ENCODE measurements at regions not wholly inside any gene's neighbourhood (a gene's known extent, or its start where the extent isn't known, plus 50 kb on each side); places are given as distances from the start of the nearest gene placed in this dataset.
A peak's percentile ranks its signal among the peaks of the same experiment; 100 is the strongest.

- no peaks in the 10 kb centered on the region for H3K9me3 ChIP-seq (ENCODE audit: control insufficient read depth in 2 of 2, insufficient read depth in 1 of 2, low read length in 1 of 2)
- H3K4me3 ChIP-seq (ENCODE audit: low read length in 2 of 2), result no peak overlapping the region
- 86% methylated on average over 1 of the region's 1 CpG for WGBS
- no peaks in the 10 kb centered on the region for H3K27me3 ChIP-seq (ENCODE audit: control insufficient read depth in 2 of 2, insufficient read depth in 1 of 2, low read length in 1 of 2)
- no peaks in the 10 kb centered on the region for H3K36me3 ChIP-seq (ENCODE audit: control insufficient read depth in 2 of 2, insufficient read depth in 2 of 2, low read length in 1 of 2)
- no peak for DNase-seq (ENCODE audit: low read depth in 6 of 9, low spot score in 9 of 9)
- H3K4me1 ChIP-seq (ENCODE audit: control insufficient read depth in 2 of 2, insufficient read depth in 2 of 2, low read length in 2 of 2), result no peaks in the 10 kb centered on the region
- no peak overlapping the region for H3K27ac ChIP-seq (ENCODE audit: low read depth in 1 of 2, low read length in 1 of 2)
Measured at GRCh38 chr11:23711981-23712380, 784.9 kb upstream of the LUZP2 start.

- Histone ChIP-seq H3K27me3 (ENCODE audit: control insufficient read depth in 2 of 2, insufficient read depth in 1 of 2, low read length in 1 of 2) (no peaks in the 10 kb centered on the region), H3K36me3 (ENCODE audit: control insufficient read depth in 2 of 2, insufficient read depth in 2 of 2, low read length in 1 of 2) (no peaks in the 10 kb centered on the region), H3K4me1 (ENCODE audit: control insufficient read depth in 2 of 2, insufficient read depth in 2 of 2, low read length in 2 of 2) (no peaks in the 10 kb centered on the region), H3K27ac (ENCODE audit: low read depth in 1 of 2, low read length in 1 of 2) (no peak overlapping the region), H3K4me3 (ENCODE audit: low read length in 2 of 2) (no peak overlapping the region), H3K9me3 (ENCODE audit: control insufficient read depth in 2 of 2, insufficient read depth in 1 of 2, low read length in 1 of 2) (peaks cover 0 to 5% of the 10 kb centered on the region in 2 donors)
- 97% methylated on average over 3 of the region's 3 CpGs for WGBS
- DNase-seq (ENCODE audit: low read depth in 6 of 9, low spot score in 9 of 9), result no peak
Measured at GRCh38 chr11:23719016-23719415, 777.8 kb upstream of the LUZP2 start.

GRCh38 chr11:23723861-23724260 is 773.0 kb upstream of the LUZP2 start:
- Histone ChIP-seq H3K4me3 (ENCODE audit: low read length in 2 of 2) (no peak overlapping the region), H3K27me3 (ENCODE audit: control insufficient read depth in 2 of 2, insufficient read depth in 1 of 2, low read length in 1 of 2) (no peaks in the 10 kb centered on the region), H3K9me3 (ENCODE audit: control insufficient read depth in 2 of 2, insufficient read depth in 1 of 2, low read length in 1 of 2) (no peaks in the 10 kb centered on the region), H3K4me1 (ENCODE audit: control insufficient read depth in 2 of 2, insufficient read depth in 2 of 2, low read length in 2 of 2) (no peaks in the 10 kb centered on the region), H3K27ac (ENCODE audit: low read depth in 1 of 2, low read length in 1 of 2) (no peak overlapping the region), H3K36me3 (ENCODE audit: control insufficient read depth in 2 of 2, insufficient read depth in 2 of 2, low read length in 1 of 2) (no peaks in the 10 kb centered on the region)
- WGBS, result 95% methylated on average over 1 of the region's 1 CpG
- DNase-seq (ENCODE audit: low read depth in 6 of 9, low spot score in 9 of 9), result no peak

- H3K36me3 ChIP-seq (ENCODE audit: control insufficient read depth in 2 of 2, insufficient read depth in 2 of 2, low read length in 1 of 2), result no peaks in the 10 kb centered on the region
- peaks cover 0 to 4% of the 10 kb centered on the region in 2 donors for H3K9me3 ChIP-seq (ENCODE audit: control insufficient read depth in 2 of 2, insufficient read depth in 1 of 2, low read length in 1 of 2)
- 94% methylated on average over 5 of the region's 5 CpGs for WGBS
- no peaks in the 10 kb centered on the region for H3K4me1 ChIP-seq (ENCODE audit: control insufficient read depth in 2 of 2, insufficient read depth in 2 of 2, low read length in 2 of 2)
- H3K4me3 ChIP-seq (ENCODE audit: low read length in 2 of 2), result no peak overlapping the region
- H3K27ac ChIP-seq (ENCODE audit: low read depth in 1 of 2, low read length in 1 of 2), result no peak overlapping the region
- H3K27me3 ChIP-seq (ENCODE audit: control insufficient read depth in 2 of 2, insufficient read depth in 1 of 2, low read length in 1 of 2), result no peaks in the 10 kb centered on the region
- no peak for DNase-seq (ENCODE audit: low read depth in 6 of 9, low spot score in 9 of 9)
Measured at GRCh38 chr11:23725752-23726151, 771.1 kb upstream of the LUZP2 start.

- no peak overlapping the region for H3K27ac ChIP-seq (ENCODE audit: low read depth in 1 of 2, low read length in 1 of 2)
- H3K36me3 ChIP-seq (ENCODE audit: control insufficient read depth in 2 of 2, insufficient read depth in 2 of 2, low read length in 1 of 2), result no peaks in the 10 kb centered on the region
- H3K4me3 ChIP-seq (ENCODE audit: low read length in 2 of 2), result no peak overlapping the region
- H3K4me1 ChIP-seq (ENCODE audit: control insufficient read depth in 2 of 2, insufficient read depth in 2 of 2, low read length in 2 of 2), result no peaks in the 10 kb centered on the region
- H3K9me3 ChIP-seq (ENCODE audit: control insufficient read depth in 2 of 2, insufficient read depth in 1 of 2, low read length in 1 of 2), result peaks cover 0 to 4% of the 10 kb centered on the region in 2 donors
- DNase-seq (ENCODE audit: low read depth in 6 of 9, low spot score in 9 of 9), result no peak
- no peaks in the 10 kb centered on the region for H3K27me3 ChIP-seq (ENCODE audit: control insufficient read depth in 2 of 2, insufficient read depth in 1 of 2, low read length in 1 of 2)
Measured at GRCh38 chr11:23727387-23727786, 769.5 kb upstream of the LUZP2 start.

GRCh38 chr11:23727794-23728193 is 769.1 kb upstream of the LUZP2 start:
- H3K27ac ChIP-seq (ENCODE audit: low read depth in 1 of 2, low read length in 1 of 2), result no peak overlapping the region
- no peaks in the 10 kb centered on the region for H3K4me1 ChIP-seq (ENCODE audit: control insufficient read depth in 2 of 2, insufficient read depth in 2 of 2, low read length in 2 of 2)
- 93% methylated on average over 2 of the region's 2 CpGs for WGBS
- H3K27me3 ChIP-seq (ENCODE audit: control insufficient read depth in 2 of 2, insufficient read depth in 1 of 2, low read length in 1 of 2), result no peaks in the 10 kb centered on the region
- H3K9me3 ChIP-seq (ENCODE audit: control insufficient read depth in 2 of 2, insufficient read depth in 1 of 2, low read length in 1 of 2), result peaks cover 0 to 4% of the 10 kb centered on the region in 2 donors
- H3K36me3 ChIP-seq (ENCODE audit: control insufficient read depth in 2 of 2, insufficient read depth in 2 of 2, low read length in 1 of 2), result no peaks in the 10 kb centered on the region
- H3K4me3 ChIP-seq (ENCODE audit: low read length in 2 of 2), result no peak overlapping the region
- DNase-seq (ENCODE audit: low read depth in 6 of 9, low spot score in 9 of 9), result peak in 2 of 9 donors; percentile 1 to 19

- H3K9me3 ChIP-seq (ENCODE audit: control insufficient read depth in 2 of 2, insufficient read depth in 1 of 2, low read length in 1 of 2), result peaks cover 0 to 4% of the 10 kb centered on the region in 2 donors
- H3K36me3 ChIP-seq (ENCODE audit: control insufficient read depth in 2 of 2, insufficient read depth in 2 of 2, low read length in 1 of 2), result no peaks in the 10 kb centered on the region
- no peak for DNase-seq (ENCODE audit: low read depth in 6 of 9, low spot score in 9 of 9)
- H3K27ac ChIP-seq (ENCODE audit: low read depth in 1 of 2, low read length in 1 of 2), result no peak overlapping the region
- 91% methylated on average over 1 of the region's 1 CpG for WGBS
- no peaks in the 10 kb centered on the region for H3K27me3 ChIP-seq (ENCODE audit: control insufficient read depth in 2 of 2, insufficient read depth in 1 of 2, low read length in 1 of 2)
- H3K4me1 ChIP-seq (ENCODE audit: control insufficient read depth in 2 of 2, insufficient read depth in 2 of 2, low read length in 2 of 2), result no peaks in the 10 kb centered on the region
- H3K4me3 ChIP-seq (ENCODE audit: low read length in 2 of 2), result no peak overlapping the region
Measured at GRCh38 chr11:23729088-23729487, 767.8 kb upstream of the LUZP2 start.

GRCh38 chr11:23730307-23730998 is 766.4 kb upstream of the LUZP2 start:
- Histone ChIP-seq H3K27ac (ENCODE audit: low read depth in 1 of 2, low read length in 1 of 2) (no peak overlapping the region), H3K27me3 (ENCODE audit: control insufficient read depth in 2 of 2, insufficient read depth in 1 of 2, low read length in 1 of 2) (no peaks in the 10 kb centered on the region), H3K9me3 (ENCODE audit: control insufficient read depth in 2 of 2, insufficient read depth in 1 of 2, low read length in 1 of 2) (peaks cover 0 to 4% of the 10 kb centered on the region in 2 donors), H3K4me1 (ENCODE audit: control insufficient read depth in 2 of 2, insufficient read depth in 2 of 2, low read length in 2 of 2) (no peaks in the 10 kb centered on the region), H3K36me3 (ENCODE audit: control insufficient read depth in 2 of 2, insufficient read depth in 2 of 2, low read length in 1 of 2) (no peaks in the 10 kb centered on the region), H3K4me3 (ENCODE audit: low read length in 2 of 2) (no peak overlapping the region)
- no peak for DNase-seq (ENCODE audit: low read depth in 6 of 9, low spot score in 9 of 9)
- WGBS, result 97% methylated on average over 43 of the region's 43 CpGs

- Histone ChIP-seq H3K4me3 (ENCODE audit: low read length in 2 of 2) (no peak overlapping the region), H3K27me3 (ENCODE audit: control insufficient read depth in 2 of 2, insufficient read depth in 1 of 2, low read length in 1 of 2) (no peaks in the 10 kb centered on the region), H3K4me1 (ENCODE audit: control insufficient read depth in 2 of 2, insufficient read depth in 2 of 2, low read length in 2 of 2) (no peaks in the 10 kb centered on the region), H3K9me3 (ENCODE audit: control insufficient read depth in 2 of 2, insufficient read depth in 1 of 2, low read length in 1 of 2) (peaks cover 0 to 4% of the 10 kb centered on the region in 2 donors), H3K36me3 (ENCODE audit: control insufficient read depth in 2 of 2, insufficient read depth in 2 of 2, low read length in 1 of 2) (no peaks in the 10 kb centered on the region), H3K27ac (ENCODE audit: low read depth in 1 of 2, low read length in 1 of 2) (no peak overlapping the region)
- DNase-seq (ENCODE audit: low read depth in 6 of 9, low spot score in 9 of 9), result no peak
- WGBS, result 83% methylated on average over 7 of the region's 7 CpGs
Measured at GRCh38 chr11:23732026-23732425, 764.8 kb upstream of the LUZP2 start.

Measured in thymus (tissue), 11 donors.